ENCODE measurements at regions not wholly inside any gene's neighbourhood (a gene's known extent, or its start where the extent isn't known, plus 50 kb on each side); places are given as distances from the start of the nearest gene placed in this dataset.

- DNase-seq (ENCODE audit: low spot score) (no peak), ATAC-seq (ENCODE audit: low read depth) (no peak)
- no peaks in the 10 kb centered on the region for H3K27me3 ChIP-seq (ENCODE audit: insufficient read depth, poor library complexity, severe bottlenecking)
- no peak overlapping the region for H3K4me3 ChIP-seq (ENCODE audit: severe bottlenecking)
- H3K27ac ChIP-seq (ENCODE audit: poor library complexity, severe bottlenecking), result no peak overlapping the region
- TF ChIP-seq CTCF (IDR thresholded peaks at IDR 0.05; ENCODE audit: poor library complexity, severe bottlenecking), result no peak
- H3K4me1 ChIP-seq (ENCODE audit: insufficient read depth, poor library complexity, severe bottlenecking), result no peaks in the 10 kb centered on the region
- H3K9me3 ChIP-seq (ENCODE audit: severe bottlenecking), result no peaks in the 10 kb centered on the region
- no peaks in the 10 kb centered on the region for H3K36me3 ChIP-seq (ENCODE audit: low read depth)
These were observed 170.0 kb downstream of the TXNL1 start for GRCh38 chr18:56468396-56468795.

- H3K9me3 ChIP-seq (ENCODE audit: severe bottlenecking), result no peaks in the 10 kb centered on the region
- no peak overlapping the region for H3K4me3 ChIP-seq (ENCODE audit: severe bottlenecking)
- DNase-seq (ENCODE audit: low spot score), result no peak
- no peak for ATAC-seq (ENCODE audit: low read depth)
- TF ChIP-seq CTCF (IDR thresholded peaks at IDR 0.05; ENCODE audit: poor library complexity, severe bottlenecking), result no peak
- H3K27ac ChIP-seq (ENCODE audit: poor library complexity, severe bottlenecking), result no peak overlapping the region
- H3K4me1 ChIP-seq (ENCODE audit: insufficient read depth, poor library complexity, severe bottlenecking), result no peaks in the 10 kb centered on the region
- no peaks in the 10 kb centered on the region for H3K36me3 ChIP-seq (ENCODE audit: low read depth)
- no peaks in the 10 kb centered on the region for H3K27me3 ChIP-seq (ENCODE audit: insufficient read depth, poor library complexity, severe bottlenecking)
These were observed 176.1 kb downstream of the TXNL1 start for GRCh38 chr18:56462276-56462675.

GRCh38 chr18:56461151-56461550 lies 177.2 kb downstream of the TXNL1 start:
- H3K9me3 ChIP-seq (ENCODE audit: severe bottlenecking), result no peaks in the 10 kb centered on the region
- no peaks in the 10 kb centered on the region for H3K27me3 ChIP-seq (ENCODE audit: insufficient read depth, poor library complexity, severe bottlenecking)
- H3K4me1 ChIP-seq (ENCODE audit: insufficient read depth, poor library complexity, severe bottlenecking), result no peaks in the 10 kb centered on the region
- no peaks in the 10 kb centered on the region for H3K36me3 ChIP-seq (ENCODE audit: low read depth)
- DNase-seq (ENCODE audit: low spot score) (no peak), ATAC-seq (ENCODE audit: low read depth) (no peak)
- TF ChIP-seq CTCF (IDR thresholded peaks at IDR 0.05; ENCODE audit: poor library complexity, severe bottlenecking), result no peak
- H3K4me3 ChIP-seq (ENCODE audit: severe bottlenecking), result no peak overlapping the region
- H3K27ac ChIP-seq (ENCODE audit: poor library complexity, severe bottlenecking), result no peak overlapping the region

GRCh38 chr18:56460581-56460980 lies 177.8 kb downstream of the TXNL1 start:
- H3K4me1 ChIP-seq (ENCODE audit: insufficient read depth, poor library complexity, severe bottlenecking), result no peaks in the 10 kb centered on the region
- no peaks in the 10 kb centered on the region for H3K36me3 ChIP-seq (ENCODE audit: low read depth)
- ATAC-seq (ENCODE audit: low read depth), result no peak
- TF ChIP-seq CTCF (IDR thresholded peaks at IDR 0.05; ENCODE audit: poor library complexity, severe bottlenecking), result no peak
- no peaks in the 10 kb centered on the region for H3K9me3 ChIP-seq (ENCODE audit: severe bottlenecking)
- no peaks in the 10 kb centered on the region for H3K27me3 ChIP-seq (ENCODE audit: insufficient read depth, poor library complexity, severe bottlenecking)
- no peak overlapping the region for H3K4me3 ChIP-seq (ENCODE audit: severe bottlenecking)
- no peak for DNase-seq (ENCODE audit: low spot score)
- no peak overlapping the region for H3K27ac ChIP-seq (ENCODE audit: poor library complexity, severe bottlenecking)

- ATAC-seq (ENCODE audit: low read depth) (no peak), DNase-seq (ENCODE audit: low spot score) (no peak)
- no peaks in the 10 kb centered on the region for H3K4me1 ChIP-seq (ENCODE audit: insufficient read depth, poor library complexity, severe bottlenecking)
- H3K27me3 ChIP-seq (ENCODE audit: insufficient read depth, poor library complexity, severe bottlenecking), result no peaks in the 10 kb centered on the region
- no peaks in the 10 kb centered on the region for H3K36me3 ChIP-seq (ENCODE audit: low read depth)
- H3K9me3 ChIP-seq (ENCODE audit: severe bottlenecking), result no peaks in the 10 kb centered on the region
- no peak for TF ChIP-seq CTCF (IDR thresholded peaks at IDR 0.05; ENCODE audit: poor library complexity, severe bottlenecking)
- no peak overlapping the region for H3K4me3 ChIP-seq (ENCODE audit: severe bottlenecking)
- no peak overlapping the region for H3K27ac ChIP-seq (ENCODE audit: poor library complexity, severe bottlenecking)
These were observed 179.4 kb downstream of the TXNL1 start for GRCh38 chr18:56458770-56459712.
